K562 (cell line): ENCODE measurements at regions not wholly inside any gene's neighbourhood (a gene's known extent, or its start where the extent isn't known, plus 50 kb on each side); places are given as distances from the start of the nearest gene placed in this dataset.

Experiments
- ATAC-seq: fragments of 200-7000 bp; cut with Tn5 transposase; 3 replicates; pipeline ENCODE4 v1.9.1; 2020; ENCODE audit warnings: moderate library complexity
- BruUV-seq: library from RNA; stranded (reverse); fragments of 400-500 nt; replicated peaks from 2 replicates; lab custom pipeline; 2021; lab: Mats Ljungman, UMichigan
- CTCF ChIA-PET: fragments of 300-600 bp; formaldehyde crosslinking; extraction: SDS; loops from one replicate; lab custom pipeline; 2021; ENCODE audit warnings: low intra/inter-chr PET ratio; lab: Yijun Ruan, JAX
- POLR2A ChIA-PET: fragments of 300-600, 350-650 bp; sonication (Branson Sonifier 250); formaldehyde crosslinking; extraction: SDS; loops from one replicate; lab custom pipeline; 2021; ENCODE audit warnings: antibody characterized with exemption, inconsistent platforms; lab: Yijun Ruan, JAX
- DNase-seq, 4 experiments: peaks; one replicate each; pipeline versions ENCODE4 v3.0.0 to v3.0.0-alpha.2; 2011 to 2018; ENCODE audit warnings: low spot score in 3 of 4, mixed read lengths in 3 of 4; ENCODE audit errors: extremely low read depth in 1 of 4
- FAIRE-seq: peaks from 2 replicates; lab custom pipeline; 2011; peaks lifted over from hg19 to GRCh38; lab: Jason Lieb, UNC
- H2AFZ ChIP-seq: 2 replicates; pipeline ENCODE4 v1.6.0; 2011; ENCODE audit warnings: low read depth, low read length, control low read depth, inconsistent platforms
- H3K27ac ChIP-seq: fragments of 200-600 bp; 3 replicates; pipeline ENCODE4 v1.8.0; 2011; ENCODE audit warnings: low read depth, mild to moderate bottlenecking, control low read depth, inconsistent platforms, low read length, moderate library complexity, mixed read lengths; ENCODE audit errors: extremely low read depth
- H3K27me3 ChIP-seq, 2 experiments: fragments of 300-600 bp in 1 of 2; 2 replicates in 1 of 2; 3 replicates in 1 of 2; pipeline versions ENCODE4 v1.6.0 to v1.8.0; 2011; ENCODE audit warnings: inconsistent platforms in 2 of 2, low read length in 2 of 2, mild to moderate bottlenecking in 1 of 2, mixed read lengths in 1 of 2, moderate library complexity in 1 of 2; ENCODE audit not compliant: control insufficient read depth in 2 of 2, insufficient read depth in 2 of 2
- H3K36me3 ChIP-seq: fragments of 300-600 bp; 3 replicates; pipeline ENCODE4 v1.8.0; 2011; ENCODE audit warnings: mild to moderate bottlenecking, low read length, inconsistent platforms; ENCODE audit not compliant: control insufficient read depth, insufficient read depth
- H3K4me1 ChIP-seq, 2 experiments: fragments of 200-600 bp in 1 of 2; replicated peaks in 1 of 2; 2 replicates in 1 of 2; 3 replicates in 1 of 2; pipeline versions ENCODE4 v1.5.1 to v1.8.0; 2011; ENCODE audit warnings: inconsistent platforms in 2 of 2, low read length in 2 of 2, mild to moderate bottlenecking in 1 of 2, mixed read lengths in 1 of 2, moderate library complexity in 1 of 2; ENCODE audit not compliant: control insufficient read depth in 2 of 2, insufficient read depth in 2 of 2
- H3K4me2 ChIP-seq: 2 replicates; pipeline ENCODE4 v1.6.1; 2011; ENCODE audit warnings: low read length, control low read depth, inconsistent platforms, mixed read lengths; ENCODE audit not compliant: insufficient read depth
- H3K4me3 ChIP-seq: fragments of 200-600 bp; sonication (generic), shearing (Covaris generic); 2 replicates; pipeline ENCODE4 v1.5.1; 2016; ENCODE audit warnings: control low read depth, inconsistent platforms
- H3K79me2 ChIP-seq: fragments of 200-600 bp; 3 replicates; pipeline ENCODE4 v1.8.0; 2011; ENCODE audit warnings: low read length, inconsistent platforms; ENCODE audit not compliant: control insufficient read depth, insufficient read depth
- H3K9ac ChIP-seq, 2 experiments: 2 replicates each; pipeline versions ENCODE4 v1.6.0 to v1.6.1; 2011; ENCODE audit warnings: low read depth in 2 of 2, low read length in 2 of 2, control low read depth in 1 of 2, inconsistent platforms in 1 of 2, mild to moderate bottlenecking in 1 of 2, mixed read lengths in 1 of 2; ENCODE audit not compliant: insufficient read depth in 1 of 2
- H3K9me1 ChIP-seq: one replicate; pipeline ENCODE4 v1.6.0; 2011; ENCODE audit warnings: inconsistent platforms, mild to moderate bottlenecking, low read length, moderate library complexity; ENCODE audit not compliant: control insufficient read depth, insufficient read depth
- H3K9me3 ChIP-seq: replicated peaks from 2 replicates; pipeline ENCODE4 v1.5.1; 2011; ENCODE audit warnings: low read depth, low read length, inconsistent platforms; ENCODE audit not compliant: control insufficient read depth, insufficient read depth
- H4K20me1 ChIP-seq: replicated peaks from 2 replicates; pipeline ENCODE4 v1.6.1; 2011; ENCODE audit warnings: low read length, inconsistent platforms, mixed read lengths; ENCODE audit not compliant: control insufficient read depth, insufficient read depth
- EP400 ChIP-seq: fragments of 450-650 bp; IDR thresholded peaks from 2 replicates; pipeline ENCODE4 v1.6.1; 2017; ENCODE audit warnings: antibody characterized with exemption, mild to moderate bottlenecking, moderate library complexity
- FOXK2 ChIP-seq, 2 experiments: fragments of 450-650 bp; IDR thresholded peaks in 1 of 2; conservative IDR thresholded peaks in 1 of 2; 2 replicates each; pipeline ENCODE4 v1.6.1; 2016; ENCODE audit warnings: low read depth in 2 of 2, mild to moderate bottlenecking in 1 of 2
- HMGN3 ChIP-seq: IDR thresholded peaks from 2 replicates; pipeline ENCODE4 v1.6.1; 2011; ENCODE audit warnings: borderline replicate concordance, low read depth, mild to moderate bottlenecking, mixed read lengths, low read length; ENCODE audit not compliant: insufficient read length; ENCODE audit errors: extremely low read depth
- PTBP1 ChIP-seq: fragments of 200-400 bp; formaldehyde crosslinking; IDR thresholded peaks from 2 replicates; pipeline ENCODE4 v1.6.1; 2017; ENCODE audit warnings: low read depth, low read length
- RFX1 ChIP-seq: fragments of 450-650 bp; IDR thresholded peaks from 2 replicates; pipeline ENCODE4 v1.6.1; 2016; ENCODE audit warnings: mild to moderate bottlenecking, moderate library complexity
- TBL1XR1 ChIP-seq, 2 experiments: IDR thresholded peaks; 2 replicates each; pipeline ENCODE4 v1.6.1; 2012; ENCODE audit warnings: improper control_type of control experiment in 2 of 2, low read length in 2 of 2, mild to moderate bottlenecking in 1 of 2
- WGBS: fragments of 100-300 bp; shearing (Covaris generic); methylation state at CpG from one replicate; pipeline ENCODE4 v1.1.6; 2016; ENCODE audit warnings: low coverage, mixed read lengths; ENCODE audit not compliant: insufficient coverage; ENCODE audit errors: missing lambda C conversion rate; 5-methylcytosine and 5-hydroxymethylcytosine counted together
- in situ Hi-C: fragments of 300-500 bp; cut with MboI; formaldehyde crosslinking; loops from 4 replicates; pipeline ENCODE4 v1.15.0; 2018; ENCODE audit warnings: inconsistent platforms, mixed read lengths
- intact Hi-C: fragments of 100-400 bp; cut with micrococcal nuclease; formaldehyde crosslinking; loops from 2 replicates; pipeline ENCODE4 v1.14.2; 2022
- TF ChIP-seq, protein P1 (sequence below), 2 experiments: IDR thresholded peaks; 2 replicates each; pipeline ENCODE4 v1.6.1; 2011; ENCODE audit warnings: borderline replicate concordance in 1 of 2, control low read depth in 1 of 2, low read depth in 1 of 2, low read length in 1 of 2, mild to moderate bottlenecking in 1 of 2, mixed read lengths in 1 of 2, moderate library complexity in 1 of 2; ENCODE audit not compliant: insufficient read depth in 1 of 2, insufficient read length in 1 of 2, poor library complexity in 1 of 2, severe bottlenecking in 1 of 2; ENCODE audit errors: extremely low read depth in 1 of 2

DNA sequence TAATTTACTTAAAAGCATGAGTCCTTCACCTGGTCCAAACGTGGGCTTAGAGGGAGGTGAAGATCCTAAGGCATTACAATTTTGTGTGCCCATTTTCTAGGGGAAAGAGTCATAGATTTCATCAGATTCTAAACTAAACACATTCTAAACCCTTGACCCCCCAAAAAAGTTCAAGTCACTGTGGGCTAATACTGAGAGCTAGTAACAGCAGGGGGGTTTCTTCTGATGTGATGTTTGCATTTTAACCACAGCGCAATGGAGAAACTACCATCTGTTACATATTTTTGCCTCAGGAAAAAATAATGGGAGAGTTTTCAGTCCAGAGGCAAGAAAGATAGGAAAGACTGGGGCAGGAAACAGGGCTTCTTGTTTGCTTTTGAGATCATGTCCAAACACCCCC is 110.8 kb upstream of the SLC1A3 start:
- in situ Hi-C loops, result no loop called here
- H3K27me3 ChIP-seq, result peaks cover 0 to 12% of the 10 kb centered on the region in 2 experiments; a peak in 1 of 5 replicates
- no peaks in the 10 kb centered on the region for H4K20me1 ChIP-seq
- TF ChIP-seq RFX1 (no peak), PTBP1 (no peak), TBL1XR1 (IDR thresholded peaks at IDR 0.05; ENCODE audit: low read length in 2 of 2) (no peak), FOXK2 (conservative IDR thresholded peaks at IDR 0.05 in 1 of 2, IDR thresholded peaks at IDR 0.05 in 1 of 2; ENCODE audit: low read depth in 2 of 2) (no peak), EP400 (no peak), HMGN3 (no peak)
- TF ChIP-seq, protein P1, sequence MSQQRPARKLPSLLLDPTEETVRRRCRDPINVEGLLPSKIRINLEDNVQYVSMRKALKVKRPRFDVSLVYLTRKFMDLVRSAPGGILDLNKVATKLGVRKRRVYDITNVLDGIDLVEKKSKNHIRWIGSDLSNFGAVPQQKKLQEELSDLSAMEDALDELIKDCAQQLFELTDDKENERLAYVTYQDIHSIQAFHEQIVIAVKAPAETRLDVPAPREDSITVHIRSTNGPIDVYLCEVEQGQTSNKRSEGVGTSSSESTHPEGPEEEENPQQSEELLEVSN (IDR thresholded peaks at IDR 0.05; ENCODE audit: borderline replicate concordance in 1 of 2, extremely low read depth in 1 of 2, insufficient read depth in 1 of 2, insufficient read length in 1 of 2, low read depth in 1 of 2, low read length in 1 of 2, poor library complexity in 1 of 2, severe bottlenecking in 1 of 2), result no peak
- TF ChIP-seq, all 486 proteins: peak for 0
- DNase-seq, result no peak
- Histone ChIP-seq H3K9me3 (no peaks in the 10 kb centered on the region), H3K79me2 (no peaks in the 10 kb centered on the region), H3K27ac (no peak overlapping the region), H3K9me1 (no peaks in the 10 kb centered on the region), H3K4me3 (no peak overlapping the region), H3K4me1 (no peaks in the 10 kb centered on the region), H3K9ac (no peak overlapping the region), H2AFZ (no peak overlapping the region), H3K4me2 (no peak overlapping the region), H3K36me3 (no peaks in the 10 kb centered on the region)
- no peak for FAIRE-seq
- CTCF ChIA-PET, result no interaction called here
- intact Hi-C loops, result no loop called here
- WGBS, result 0% methylated on average over 2 of the region's 2 CpGs
- POLR2A ChIA-PET, result no interaction called here
- BruUV-seq, result no TSS peak
- ATAC-seq, result no peak
